Astrocyte (in vitro differentiated cells and primary cell): ENCODE measurements at regions not wholly inside any gene's neighbourhood (a gene's known extent, or its start where the extent isn't known, plus 50 kb on each side); places are given as distances from the start of the nearest gene placed in this dataset.

ENCODE experiments used
- DNase-seq: peaks from one replicate; pipeline ENCODE4 v3.0.0-alpha.2; 2010; ENCODE audit warnings: low read depth
- FAIRE-seq: peaks from 2 replicates; lab custom pipeline; 2011; peaks lifted over from hg19 to GRCh38; lab: Jason Lieb, UNC
- H2AFZ ChIP-seq: 2 replicates; pipeline ENCODE4 v1.6.0; 2012; ENCODE audit warnings: low read depth, low read length, inconsistent platforms
- H3K27ac ChIP-seq: 2 replicates; pipeline ENCODE4 v1.5.1; 2011; ENCODE audit warnings: low read depth, low read length, inconsistent platforms
- H3K27me3 ChIP-seq: 2 replicates; pipeline ENCODE4 v1.6.0; 2011; ENCODE audit warnings: low read length, inconsistent platforms; ENCODE audit not compliant: insufficient read depth
- H3K36me3 ChIP-seq: 2 replicates; pipeline ENCODE4 v1.5.1; 2011; ENCODE audit warnings: low read length, inconsistent platforms; ENCODE audit not compliant: insufficient read depth
- H3K4me1 ChIP-seq: 2 replicates; pipeline ENCODE4 v1.5.1; 2011; ENCODE audit warnings: low read length, inconsistent platforms; ENCODE audit not compliant: insufficient read depth
- H3K4me2 ChIP-seq: 2 replicates; pipeline ENCODE4 v1.6.0; 2012; ENCODE audit warnings: low read length, inconsistent platforms
- H3K4me3 ChIP-seq: 2 replicates; pipeline ENCODE4 v1.5.1; 2011; ENCODE audit warnings: low read depth, mild to moderate bottlenecking, low read length, inconsistent platforms; ENCODE audit not compliant: insufficient read depth
- H3K79me2 ChIP-seq: 2 replicates; pipeline ENCODE4 v1.6.0; 2012; ENCODE audit warnings: mild to moderate bottlenecking, low read length, inconsistent platforms; ENCODE audit not compliant: insufficient read depth
- H3K9ac ChIP-seq: 2 replicates; pipeline ENCODE4 v1.6.0; 2012; ENCODE audit warnings: mild to moderate bottlenecking, low read length, inconsistent platforms
- H3K9me3 ChIP-seq: 2 replicates; pipeline ENCODE4 v1.5.1; 2012; ENCODE audit warnings: low read depth, mild to moderate bottlenecking, low read length, inconsistent platforms; ENCODE audit not compliant: insufficient read depth
- H4K20me1 ChIP-seq: 2 replicates; pipeline ENCODE4 v1.6.0; 2012; ENCODE audit warnings: low read length, inconsistent platforms; ENCODE audit not compliant: insufficient read depth
- H3K27ac Mint-ChIP-seq: one replicate; pipeline ENCODE4 v1.8.0; 2021; ENCODE audit warnings: mild to moderate bottlenecking, mixed read lengths; ENCODE audit not compliant: unreplicated experiment
- H3K27me3 Mint-ChIP-seq: one replicate; pipeline ENCODE4 v1.8.0; 2021; ENCODE audit warnings: low read depth, mixed read lengths; ENCODE audit not compliant: unreplicated experiment
- H3K36me3 Mint-ChIP-seq: one replicate; pipeline ENCODE4 v1.8.0; 2021; ENCODE audit warnings: low read depth, mixed read lengths; ENCODE audit not compliant: unreplicated experiment
- H3K4me1 Mint-ChIP-seq: one replicate; pipeline ENCODE4 v1.8.0; 2021; ENCODE audit warnings: low read depth, mixed read lengths; ENCODE audit not compliant: unreplicated experiment
- H3K4me3 Mint-ChIP-seq: one replicate; pipeline ENCODE4 v1.8.0; 2021; ENCODE audit warnings: mild to moderate bottlenecking, moderate library complexity, mixed read lengths; ENCODE audit not compliant: unreplicated experiment
- H3K9me3 Mint-ChIP-seq: one replicate; pipeline ENCODE4 v1.8.0; 2021; ENCODE audit warnings: mild to moderate bottlenecking, mixed read lengths; ENCODE audit not compliant: unreplicated experiment
- EZH2 ChIP-seq: IDR thresholded peaks from 2 replicates; pipeline ENCODE4 v1.6.1; 2012; ENCODE audit warnings: mild to moderate bottlenecking, low read length, inconsistent platforms; ENCODE audit not compliant: insufficient read depth
- TF ChIP-seq, protein P1 (sequence below): IDR thresholded peaks from 2 replicates; pipeline ENCODE4 v1.5.1; 2011; ENCODE audit warnings: low read depth, mild to moderate bottlenecking, inconsistent platforms, low read length, moderate library complexity; ENCODE audit not compliant: insufficient read depth

DNA sequence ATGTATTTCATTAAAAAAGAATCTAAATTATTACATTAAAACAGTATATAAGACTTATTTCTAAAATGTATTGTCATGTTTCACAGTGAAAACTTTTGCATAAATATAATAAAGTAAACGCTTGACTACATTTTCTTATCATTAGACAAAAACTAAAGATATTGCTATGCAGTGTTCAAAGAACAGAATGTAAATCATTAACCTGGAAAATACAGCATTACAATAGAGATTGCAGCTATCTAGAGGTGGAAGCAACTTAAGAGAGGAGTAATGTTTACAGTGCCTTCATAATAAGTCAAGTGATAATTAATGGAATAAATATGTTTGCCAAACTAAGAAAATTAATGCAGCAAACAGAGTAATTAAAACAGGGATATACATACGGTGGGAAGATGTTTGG, 940.9 kb downstream of the FSTL5 start:
- Mint-ChIP-seq H3K27ac (no peak overlapping the region), H3K4me1 (no peaks in the 10 kb centered on the region), H3K9me3 (peaks cover 13% of the 10 kb centered on the region), H3K36me3 (no peaks in the 10 kb centered on the region), H3K27me3 (no peaks in the 10 kb centered on the region), H3K4me3 (no peak overlapping the region)
- peaks cover 2% of the 10 kb centered on the region for H3K9me3 ChIP-seq
- no peaks in the 10 kb centered on the region for H3K4me1 ChIP-seq
- no peak overlapping the region for H3K4me2 ChIP-seq
- H3K36me3 ChIP-seq, result no peaks in the 10 kb centered on the region
- H3K27ac ChIP-seq, result no peak overlapping the region
- no peaks in the 10 kb centered on the region for H3K27me3 ChIP-seq
- H2AFZ ChIP-seq, result no peak overlapping the region
- H3K9ac ChIP-seq, result no peak overlapping the region
- no peak for DNase-seq
- H4K20me1 ChIP-seq, result no peaks in the 10 kb centered on the region
- no peak overlapping the region for H3K4me3 ChIP-seq
- TF ChIP-seq EZH2, result no peak
- TF ChIP-seq, protein P1, sequence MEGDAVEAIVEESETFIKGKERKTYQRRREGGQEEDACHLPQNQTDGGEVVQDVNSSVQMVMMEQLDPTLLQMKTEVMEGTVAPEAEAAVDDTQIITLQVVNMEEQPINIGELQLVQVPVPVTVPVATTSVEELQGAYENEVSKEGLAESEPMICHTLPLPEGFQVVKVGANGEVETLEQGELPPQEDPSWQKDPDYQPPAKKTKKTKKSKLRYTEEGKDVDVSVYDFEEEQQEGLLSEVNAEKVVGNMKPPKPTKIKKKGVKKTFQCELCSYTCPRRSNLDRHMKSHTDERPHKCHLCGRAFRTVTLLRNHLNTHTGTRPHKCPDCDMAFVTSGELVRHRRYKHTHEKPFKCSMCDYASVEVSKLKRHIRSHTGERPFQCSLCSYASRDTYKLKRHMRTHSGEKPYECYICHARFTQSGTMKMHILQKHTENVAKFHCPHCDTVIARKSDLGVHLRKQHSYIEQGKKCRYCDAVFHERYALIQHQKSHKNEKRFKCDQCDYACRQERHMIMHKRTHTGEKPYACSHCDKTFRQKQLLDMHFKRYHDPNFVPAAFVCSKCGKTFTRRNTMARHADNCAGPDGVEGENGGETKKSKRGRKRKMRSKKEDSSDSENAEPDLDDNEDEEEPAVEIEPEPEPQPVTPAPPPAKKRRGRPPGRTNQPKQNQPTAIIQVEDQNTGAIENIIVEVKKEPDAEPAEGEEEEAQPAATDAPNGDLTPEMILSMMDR, result no peak
- no peak for FAIRE-seq
- H3K79me2 ChIP-seq, result no peaks in the 10 kb centered on the region

DNA sequence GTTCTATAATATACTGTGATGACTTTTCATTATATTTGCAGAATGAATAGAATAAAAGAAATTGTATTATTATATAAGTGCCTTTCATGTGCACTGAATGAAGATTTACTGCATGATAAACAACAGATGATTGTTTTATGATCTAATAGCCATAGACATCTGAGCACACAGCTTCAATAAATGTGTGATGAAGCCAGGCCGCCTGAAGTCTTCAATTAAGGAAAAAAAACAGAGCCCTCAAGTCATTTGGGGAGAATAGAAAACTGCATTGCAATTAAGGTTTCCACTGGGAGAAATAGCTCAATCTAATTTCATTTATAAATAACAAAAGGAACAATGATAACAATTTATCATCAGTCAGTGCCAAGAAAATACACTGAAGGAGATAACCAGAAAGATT, 955.2 kb downstream of the FSTL5 start:
- no peaks in the 10 kb centered on the region for H4K20me1 ChIP-seq
- no peaks in the 10 kb centered on the region for H3K36me3 ChIP-seq
- no peaks in the 10 kb centered on the region for H3K27me3 ChIP-seq
- Mint-ChIP-seq H3K4me3 (no peak overlapping the region), H3K27me3 (no peaks in the 10 kb centered on the region), H3K36me3 (no peaks in the 10 kb centered on the region), H3K27ac (no peak overlapping the region), H3K4me1 (no peaks in the 10 kb centered on the region), H3K9me3 (no peaks in the 10 kb centered on the region)
- no peak overlapping the region for H3K4me3 ChIP-seq
- no peaks in the 10 kb centered on the region for H3K4me1 ChIP-seq
- H3K79me2 ChIP-seq, result no peaks in the 10 kb centered on the region
- no peak overlapping the region for H3K9ac ChIP-seq
- no peak overlapping the region for H2AFZ ChIP-seq
- FAIRE-seq, result no peak
- H3K4me2 ChIP-seq, result no peak overlapping the region
- H3K9me3 ChIP-seq, result no peaks in the 10 kb centered on the region
- TF ChIP-seq EZH2, result no peak
- TF ChIP-seq, protein P1, result no peak
- H3K27ac ChIP-seq, result no peak overlapping the region
- no peak for DNase-seq

DNA sequence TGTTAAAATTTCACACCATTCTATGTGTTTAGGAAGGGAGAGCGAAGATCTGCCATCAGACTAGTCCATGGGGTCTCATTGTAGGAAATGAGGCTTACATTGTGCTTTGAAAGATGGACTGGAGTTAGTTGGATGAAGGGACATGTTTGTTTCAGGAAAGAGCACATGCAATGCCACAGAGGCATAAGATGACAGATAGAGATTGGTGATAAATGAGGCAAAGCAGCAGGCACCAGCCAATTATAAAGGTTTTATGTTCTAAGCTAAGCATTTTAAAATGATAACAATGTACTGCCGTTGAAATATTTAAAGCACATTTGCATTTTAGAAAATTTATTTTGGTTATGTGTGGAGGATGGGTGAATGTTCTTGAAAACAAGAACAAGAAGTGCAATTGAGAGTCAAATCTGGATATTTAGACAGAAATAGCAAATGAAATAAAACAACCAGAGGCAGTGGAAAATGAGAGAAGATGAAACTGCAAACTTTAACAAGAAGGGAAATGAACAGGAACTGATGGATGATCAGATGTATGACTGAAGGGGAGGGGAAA, 957.2 kb downstream of the FSTL5 start:
- Histone ChIP-seq H3K9me3 (no peaks in the 10 kb centered on the region), H3K36me3 (no peaks in the 10 kb centered on the region), H3K27ac (no peak overlapping the region), H3K4me1 (no peaks in the 10 kb centered on the region), H3K9ac (no peak overlapping the region), H2AFZ (no peak overlapping the region), H3K27me3 (no peaks in the 10 kb centered on the region), H3K79me2 (no peaks in the 10 kb centered on the region), H3K4me2 (no peak overlapping the region), H3K4me3 (no peak overlapping the region), H4K20me1 (no peaks in the 10 kb centered on the region)
- no peaks in the 10 kb centered on the region for H3K4me1 Mint-ChIP-seq
- TF ChIP-seq, protein P1, result no peak
- no peak for TF ChIP-seq EZH2
- no peaks in the 10 kb centered on the region for H3K27me3 Mint-ChIP-seq
- no peak overlapping the region for H3K27ac Mint-ChIP-seq
- H3K9me3 Mint-ChIP-seq, result no peaks in the 10 kb centered on the region
- no peak for DNase-seq
- no peaks in the 10 kb centered on the region for H3K36me3 Mint-ChIP-seq
- no peak overlapping the region for H3K4me3 Mint-ChIP-seq
- no peak for FAIRE-seq
